ENCODE measurements at regions not wholly inside any gene's neighbourhood (a gene's known extent, or its start where the extent isn't known, plus 50 kb on each side); places are given as distances from the start of the nearest gene placed in this dataset.

DNA sequence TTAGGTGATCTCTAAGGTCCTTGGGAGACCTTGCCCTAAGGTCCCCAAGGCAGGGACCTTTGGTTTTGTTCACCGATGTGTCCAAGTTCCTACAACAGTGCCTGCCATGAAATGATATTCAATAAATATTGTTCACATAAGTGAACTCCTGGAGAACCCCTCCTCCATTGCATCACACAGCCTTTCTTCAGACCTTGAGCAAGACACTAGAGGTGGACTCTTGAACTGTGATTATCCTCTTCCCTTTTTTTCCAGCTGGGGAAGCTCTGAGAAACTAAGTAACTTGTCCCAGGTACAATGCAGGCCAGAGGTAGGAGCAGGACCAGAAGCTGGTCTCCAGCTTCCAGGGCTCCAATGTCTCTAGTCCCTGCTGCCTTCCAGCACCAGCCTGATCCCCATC, 76.6 kb upstream of the LMO1 start:
- no peak for DNase-seq (ENCODE audit: low spot score)

GRCh38 chr11:8339592-8340022, 75.9 kb upstream of the LMO1 start:
- no peak for DNase-seq (ENCODE audit: low spot score)

DNA sequence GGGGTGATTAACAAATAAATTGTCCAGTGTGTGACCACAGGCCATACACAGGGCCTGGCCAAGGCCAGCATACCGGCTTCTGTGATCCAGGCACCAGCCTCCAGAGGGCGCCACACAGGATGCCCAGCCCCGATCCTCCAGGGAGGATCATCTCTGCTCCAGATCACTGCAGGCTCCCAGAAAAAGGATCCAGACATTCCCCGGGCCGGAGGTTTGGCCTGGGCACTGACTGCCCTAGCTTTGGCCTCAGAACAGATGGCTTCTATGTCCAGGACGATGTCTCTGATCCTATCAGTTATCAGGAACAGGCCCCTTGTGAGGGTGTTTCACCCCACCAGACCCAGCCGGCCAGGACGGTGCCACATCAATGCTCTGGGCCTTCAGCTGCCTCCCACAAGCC, 74.5 kb upstream of the LMO1 start:
- no peak for DNase-seq (ENCODE audit: low spot score)

DNA sequence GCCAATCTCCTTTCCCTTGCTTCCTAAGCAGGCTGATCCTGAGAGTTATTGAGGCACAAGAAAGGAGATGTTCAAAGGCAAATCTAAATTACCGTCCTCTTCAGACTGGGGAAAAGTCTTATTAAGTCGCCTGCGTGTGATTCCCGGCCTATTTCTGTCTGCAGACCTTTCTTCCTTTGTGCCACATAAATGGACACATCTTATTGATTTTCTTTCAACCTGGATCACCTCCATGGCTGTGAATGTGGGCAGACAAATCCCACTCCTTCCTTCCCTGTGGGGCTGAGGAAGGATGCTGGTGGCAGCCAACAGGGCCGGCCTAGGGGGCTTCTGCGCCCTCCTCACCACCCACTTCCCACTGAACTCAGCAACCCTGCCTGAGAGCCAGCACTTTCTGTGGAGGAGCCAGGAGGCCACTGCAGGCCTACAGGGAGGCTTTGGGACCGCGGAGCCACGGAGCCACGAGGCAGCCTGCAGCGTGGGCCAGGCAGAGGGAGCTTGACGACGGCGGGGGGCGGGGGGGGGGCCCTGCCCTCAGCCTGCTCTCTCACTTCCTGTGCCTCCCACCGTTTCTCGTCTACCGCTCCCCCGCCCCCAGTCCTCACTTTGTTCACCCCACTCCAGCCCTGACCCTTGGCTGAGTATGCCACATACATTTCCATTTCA, 73.6 kb upstream of the LMO1 start:
- DNase-seq (ENCODE audit: low spot score) = no peak

GRCh38 chr11:8336356-8337129, 72.9 kb upstream of the LMO1 start:
- peak; percentile 17 for DNase-seq (ENCODE audit: low spot score)

DNA sequence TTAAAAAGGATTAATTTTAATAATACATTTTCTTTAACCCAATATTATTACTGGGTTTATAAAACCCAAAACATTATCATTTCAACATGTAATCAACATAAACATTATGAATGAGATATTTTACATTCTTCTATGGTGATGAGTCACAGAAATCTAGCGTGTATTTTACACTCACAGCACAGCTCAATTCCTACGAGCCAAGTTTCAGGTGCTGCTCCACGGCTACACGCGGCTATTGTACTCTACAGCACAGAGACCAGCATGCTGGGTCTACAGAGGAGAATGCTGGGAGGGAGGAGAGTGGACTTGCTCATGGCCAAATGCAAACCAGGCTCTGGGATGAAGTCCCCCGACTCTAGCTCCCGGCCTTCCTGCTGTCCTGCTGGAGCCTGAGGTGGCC, 72.0 kb upstream of the LMO1 start:
- no peak for DNase-seq (ENCODE audit: low spot score)

DNA sequence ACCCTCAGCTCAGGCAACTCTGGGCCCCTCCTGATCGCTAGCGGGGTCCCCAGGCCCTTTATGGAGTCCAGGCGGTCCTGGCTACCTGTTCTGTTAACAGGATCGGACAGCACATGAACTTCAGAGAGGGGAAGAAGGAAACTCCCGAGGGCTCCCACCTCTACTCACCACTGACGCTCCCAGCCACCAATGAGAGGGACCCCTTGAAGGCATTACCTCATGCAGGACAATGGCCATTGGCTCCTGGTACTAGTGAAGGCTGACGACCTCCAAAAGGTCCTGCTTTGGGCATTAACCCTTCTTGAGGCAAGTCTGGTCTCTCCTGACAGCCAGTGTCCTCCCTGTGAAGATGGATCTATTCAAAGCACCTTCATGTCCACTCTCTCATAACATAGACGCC, 71.5 kb upstream of the LMO1 start:
- DNase-seq (ENCODE audit: low spot score) = no peak

DNA sequence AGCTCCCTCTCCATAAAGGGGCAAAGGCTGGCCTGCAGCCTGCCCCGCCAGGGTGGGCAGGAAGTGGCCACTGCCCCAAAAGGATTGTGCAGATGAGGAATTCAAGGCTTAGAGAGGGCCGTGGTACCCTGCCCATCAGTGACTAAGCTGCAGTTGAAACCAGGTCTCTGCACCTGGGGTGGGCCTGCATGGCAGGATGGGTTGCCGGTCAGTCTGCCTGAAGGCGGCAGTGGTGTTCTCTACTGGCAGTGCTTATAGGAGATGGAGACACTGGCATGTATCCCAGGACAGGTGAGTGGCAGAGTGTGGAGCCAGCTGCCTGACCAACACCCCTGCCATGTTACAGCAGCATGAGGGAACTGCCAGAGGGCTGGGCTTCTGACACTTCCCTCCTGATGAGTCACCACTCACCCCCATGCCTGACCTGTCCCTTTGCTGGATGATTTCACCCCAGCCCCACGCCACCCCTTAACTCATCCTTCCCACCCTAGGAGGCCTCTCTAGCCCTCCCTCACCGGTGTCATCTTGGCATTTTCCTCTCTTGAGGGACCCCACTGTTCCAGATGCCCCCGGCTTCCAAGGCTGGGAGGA, 70.2 kb upstream of the LMO1 start:
- no peak for DNase-seq (ENCODE audit: low spot score)

- DNase-seq (ENCODE audit: low spot score) = no peak
Observed at GRCh38 chr11:8333376-8333775, 69.7 kb upstream of the LMO1 start.

DNA sequence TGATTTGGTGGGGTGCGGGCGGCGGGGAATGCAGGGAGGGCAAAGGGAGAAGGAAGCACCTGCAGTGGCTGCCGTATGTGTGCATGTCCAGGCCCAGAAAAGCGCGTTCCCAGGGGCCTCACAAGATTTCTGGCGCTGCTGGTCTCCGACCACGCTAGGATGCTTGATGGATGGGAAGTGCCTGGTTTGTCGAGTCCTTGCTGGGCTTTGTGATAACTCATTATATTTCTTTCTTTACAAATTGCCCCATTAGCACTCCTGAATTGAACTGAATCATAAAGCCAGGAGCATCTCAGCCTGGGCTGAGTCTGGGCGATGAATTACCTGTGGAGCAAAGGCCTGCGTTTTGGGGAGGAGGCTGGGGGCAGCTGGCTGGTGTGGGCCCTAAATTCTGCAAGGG, 69.2 kb upstream of the LMO1 start:
- no peak for DNase-seq (ENCODE audit: low spot score)

DNA sequence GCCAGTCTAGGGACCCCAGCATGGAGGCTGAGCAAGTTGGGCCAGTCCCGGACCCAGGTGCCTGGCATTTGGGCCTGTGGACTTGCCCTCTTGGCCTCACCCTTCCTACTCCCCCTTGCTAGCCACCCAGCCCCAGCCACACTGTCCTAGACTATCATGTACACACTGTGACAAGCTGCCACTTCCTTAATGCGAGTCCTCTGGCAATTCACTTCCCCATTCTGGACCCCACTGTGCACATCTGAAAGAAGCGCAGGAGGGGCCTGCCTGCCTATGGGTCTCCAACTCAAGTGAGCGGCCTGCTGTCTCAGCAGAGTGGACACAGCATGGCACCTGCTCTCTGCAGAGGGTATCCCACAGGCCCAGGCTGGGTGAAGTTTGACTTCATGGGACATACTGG, 68.5 kb upstream of the LMO1 start:
- DNase-seq (ENCODE audit: low spot score) = no peak

DNA sequence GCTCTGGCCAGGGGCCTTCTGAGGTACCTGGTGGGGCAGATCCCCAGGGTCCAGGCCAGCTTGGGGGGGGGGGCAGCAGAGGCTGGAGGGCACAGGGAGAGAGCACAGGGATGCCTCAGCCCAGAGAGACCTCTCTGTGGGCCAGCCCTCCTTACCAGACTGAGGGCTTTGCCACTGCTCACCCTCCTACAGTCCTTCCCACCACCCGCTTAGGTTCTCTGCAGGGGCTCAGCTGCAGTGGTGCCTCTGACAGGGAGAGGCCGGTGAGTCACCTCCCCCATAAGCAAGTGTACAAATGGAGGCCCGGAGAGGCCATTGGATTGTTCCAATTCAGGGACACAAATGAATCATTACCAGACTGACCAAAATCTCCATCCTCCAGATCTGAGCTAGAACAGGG, 68.1 kb upstream of the LMO1 start:
- no peak for DNase-seq (ENCODE audit: low spot score)

DNA sequence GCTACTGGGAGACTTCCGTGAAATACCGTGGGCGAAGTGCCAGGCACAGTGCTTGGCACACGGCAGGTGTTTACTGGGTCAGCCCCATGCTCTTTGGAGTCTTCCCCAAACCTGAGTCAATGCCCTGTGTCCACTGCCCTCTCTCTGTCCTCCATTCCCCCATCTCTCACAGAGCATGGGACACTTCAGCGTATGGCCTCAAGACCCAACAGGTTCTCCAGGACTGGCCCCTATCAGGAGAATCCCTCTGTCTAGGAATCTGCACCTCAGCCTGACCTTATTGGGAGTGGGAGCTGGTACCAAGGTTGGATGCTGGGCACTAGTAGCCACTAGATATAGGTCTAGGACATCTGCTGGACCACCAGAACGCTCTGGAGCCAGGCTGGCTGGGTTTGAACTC, 67.2 kb upstream of the LMO1 start:
- DNase-seq (ENCODE audit: low spot score) = no peak

- DNase-seq (ENCODE audit: low spot score) = no peak
Observed at GRCh38 chr11:8330404-8330803, 66.7 kb upstream of the LMO1 start.

GRCh38 chr11:8329847-8330361, 66.2 kb upstream of the LMO1 start:
- no peak for DNase-seq (ENCODE audit: low spot score)

DNA sequence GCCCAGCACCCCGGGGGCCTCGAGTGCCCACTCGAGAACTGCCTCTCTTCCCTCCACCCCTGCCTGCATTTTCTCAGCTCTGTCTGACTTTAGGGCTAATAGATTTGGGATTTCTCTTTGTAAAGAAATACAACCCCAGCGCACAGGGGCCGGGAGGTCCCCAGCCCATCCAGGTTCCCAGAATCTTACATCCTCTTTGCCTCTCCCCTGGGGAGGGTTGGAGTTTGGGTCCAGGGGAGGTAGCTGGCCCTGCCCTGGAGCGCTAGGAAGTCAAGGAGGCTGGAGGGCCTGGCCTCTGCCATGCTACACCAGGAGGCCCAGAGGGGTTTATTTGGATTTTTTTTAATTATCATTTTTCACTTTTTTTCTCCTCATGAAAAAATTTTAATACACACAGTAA, 65.7 kb upstream of the LMO1 start:
- no peak for DNase-seq (ENCODE audit: low spot score)

- DNase-seq (ENCODE audit: low spot score) = peak; percentile 42
Observed at GRCh38 chr11:8328848-8329330, 65.2 kb upstream of the LMO1 start.

DNA sequence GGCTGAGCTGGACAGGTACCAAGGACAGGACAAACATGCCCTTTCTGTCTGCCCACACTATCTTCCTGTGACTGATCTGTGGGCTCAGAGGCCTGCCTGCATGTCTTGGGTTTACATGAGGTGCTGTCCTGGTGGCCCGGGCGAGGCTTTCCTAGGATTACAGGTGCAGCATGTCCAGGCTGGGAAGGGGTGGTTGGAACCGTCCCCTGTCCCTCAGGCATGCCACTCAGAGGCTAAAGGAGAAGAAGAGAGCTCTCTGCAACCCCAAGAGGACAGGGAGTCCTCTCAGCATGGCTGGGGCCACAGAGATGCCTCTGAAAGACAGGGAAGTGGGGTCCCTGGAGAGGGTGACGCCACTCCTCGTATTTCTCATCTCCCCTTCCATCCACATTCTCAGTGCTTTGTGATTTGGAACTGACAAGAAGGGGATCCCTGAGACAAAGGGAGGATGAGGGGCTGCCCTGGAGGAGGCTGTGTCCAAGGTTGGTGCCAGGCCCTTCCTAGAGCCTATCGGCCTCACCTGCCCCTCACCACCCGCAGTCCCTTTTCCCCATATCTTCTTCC, 64.6 kb upstream of the LMO1 start:
- no peak for DNase-seq (ENCODE audit: low spot score)

DNA sequence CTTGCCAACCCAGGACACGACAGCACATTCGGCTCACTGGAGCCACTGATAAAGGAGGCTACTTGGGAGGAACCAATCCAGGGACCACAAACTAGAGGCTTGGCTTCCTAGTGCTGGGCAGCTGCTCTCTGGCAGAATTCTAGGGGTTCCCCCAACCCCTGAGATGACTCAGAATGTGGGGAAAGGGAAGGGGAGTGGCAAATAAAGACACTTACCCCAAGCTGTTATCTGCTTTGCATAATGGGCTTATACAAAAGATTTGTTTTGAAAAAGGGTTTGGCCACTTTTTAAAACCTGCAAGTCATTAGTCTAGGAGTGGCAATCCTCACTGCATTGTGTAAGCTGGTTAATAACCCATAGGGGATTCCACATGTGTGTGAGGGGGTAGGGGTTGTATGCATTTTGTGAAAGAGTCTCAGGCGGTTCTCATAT, 64.1 kb upstream of the LMO1 start:
- DNase-seq (ENCODE audit: low spot score) = no peak

DNA sequence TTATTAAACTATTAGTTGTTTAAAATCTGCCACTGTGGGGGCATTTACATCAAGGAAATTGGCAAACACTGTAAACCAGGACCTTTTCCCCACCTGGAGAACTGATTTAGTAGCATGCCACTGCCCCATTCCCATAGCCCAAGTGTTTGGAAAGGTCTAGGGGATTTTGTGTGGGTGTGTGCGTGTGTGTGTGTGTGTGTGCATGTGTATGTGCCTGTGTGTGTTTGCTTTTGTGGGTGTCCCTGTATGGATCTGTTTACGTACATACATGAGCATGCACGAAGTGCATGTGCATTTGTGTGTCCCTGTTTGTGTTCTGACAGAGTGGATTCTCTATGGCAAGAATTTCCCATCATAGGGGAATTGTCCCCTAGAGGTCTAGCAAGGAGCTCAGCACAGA, 62.7 kb upstream of the LMO1 start:
- no peak for DNase-seq (ENCODE audit: low spot score)

DNA sequence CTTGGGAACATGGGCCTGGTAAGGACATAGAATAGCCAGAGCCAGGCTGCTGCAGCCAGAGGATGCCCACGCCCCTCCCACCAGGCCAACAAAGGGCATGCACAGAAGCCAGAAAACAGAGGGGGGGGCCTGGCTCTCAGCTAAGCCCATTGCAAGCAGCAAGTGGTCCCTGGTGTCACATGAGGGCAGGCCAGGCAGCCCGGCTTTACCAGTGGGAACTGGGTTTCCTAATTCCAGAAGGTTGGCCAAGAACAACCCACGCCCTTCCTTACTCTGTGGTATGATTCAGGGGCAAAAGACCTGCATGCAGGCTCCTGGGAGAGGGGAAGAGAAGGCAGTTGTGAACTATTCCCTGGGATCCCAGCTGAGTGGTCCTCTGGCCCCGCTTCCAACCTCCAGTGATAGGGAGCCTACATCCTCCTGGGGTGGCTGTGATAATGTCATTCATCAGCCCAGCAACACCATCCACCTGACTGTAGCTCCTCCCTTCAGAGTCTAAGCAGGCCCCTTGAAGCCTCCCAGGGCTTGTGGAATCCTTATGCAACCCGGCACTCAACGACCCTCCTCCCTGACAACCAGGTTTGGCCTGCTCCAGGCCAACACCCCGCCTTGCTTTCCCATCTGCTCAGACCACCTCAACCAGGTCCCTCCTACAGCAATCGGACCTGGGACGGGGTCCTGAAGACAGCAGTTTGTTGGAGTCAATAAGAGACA, 62.1 kb upstream of the LMO1 start:
- no peak for DNase-seq (ENCODE audit: low spot score)

Measured in umbilical cord (tissue), 1 donor.